ENCODE measurements at regions not wholly inside any gene's neighbourhood (a gene's known extent, or its start where the extent isn't known, plus 50 kb on each side); places are given as distances from the start of the nearest gene placed in this dataset.
"Not testable (repeated sequence)": the region's sequence is repeated elsewhere in the genome, so short reads cannot be mapped to it uniquely, and the experiment has no call there.

DNA sequence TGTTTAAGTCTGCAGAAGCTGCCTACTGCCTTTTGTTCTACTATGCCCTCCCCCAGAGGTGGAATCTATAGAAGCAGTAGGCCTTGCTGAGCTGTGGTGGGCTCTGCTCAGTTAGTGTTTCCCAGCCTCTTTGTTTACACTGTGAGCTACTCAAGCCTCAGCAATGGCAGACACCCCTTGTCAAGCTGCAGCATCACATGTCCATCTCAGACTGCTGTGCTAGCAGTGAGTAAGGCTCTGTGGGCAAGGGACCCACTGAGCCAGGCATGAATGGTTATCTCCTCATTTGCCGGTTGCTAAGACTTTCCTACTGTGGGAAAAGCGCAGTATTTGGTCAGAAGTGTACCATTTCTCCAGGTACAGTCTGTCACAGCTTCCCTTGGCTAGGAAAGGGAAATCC is 167.4 kb upstream of the IGFBP3 start:
- not testable (repeated sequence) for DNase-seq

DNA sequence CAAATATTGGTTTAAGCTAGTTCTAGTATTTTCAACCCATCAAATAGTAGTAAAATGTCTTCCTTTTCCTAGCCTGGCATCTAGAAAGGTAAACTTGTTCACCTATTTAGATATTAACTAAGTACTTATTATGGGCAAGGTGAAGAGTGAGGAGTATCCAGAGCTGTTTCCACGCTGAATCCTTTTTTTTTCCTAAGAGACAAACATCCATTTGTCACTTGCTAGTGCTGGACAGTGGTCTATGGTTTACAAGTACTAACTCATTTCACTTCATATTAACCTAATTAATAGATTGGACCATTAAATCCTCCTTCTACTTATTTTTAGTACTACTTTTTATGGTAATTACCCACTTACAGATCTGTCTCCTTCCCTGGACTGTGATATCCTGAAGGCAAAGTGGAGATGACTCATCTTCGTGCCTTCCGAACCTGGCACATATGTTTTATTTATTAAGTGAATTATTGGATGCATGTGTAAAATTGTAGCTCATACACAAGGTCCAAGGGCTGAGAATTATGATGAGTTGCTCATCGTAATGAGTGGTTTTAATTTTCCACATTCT is 159.6 kb upstream of the IGFBP3 start:
- DNase-seq = no peak

- DNase-seq = no peak
Measured at GRCh38 chr7:46079421-46079820, 158.3 kb upstream of the IGFBP3 start.

DNA sequence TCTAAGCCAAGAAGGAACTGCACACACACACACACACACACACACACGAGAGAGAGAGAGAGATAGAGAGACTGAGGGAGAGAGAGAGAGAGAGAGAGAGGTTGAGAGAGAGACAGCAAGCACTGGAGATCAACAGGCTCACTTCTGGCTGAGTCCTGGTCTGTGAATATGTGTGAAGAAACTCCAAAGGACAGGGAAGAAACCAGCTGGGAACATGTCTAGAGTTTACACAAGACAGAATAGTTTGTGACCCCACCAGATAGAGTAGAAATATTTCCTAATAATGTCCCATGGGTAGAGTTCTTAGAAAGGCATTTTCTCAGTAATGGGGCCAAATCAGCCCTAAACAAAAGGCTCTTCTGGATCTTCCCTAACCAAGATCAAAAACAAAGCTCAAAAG is 155.5 kb upstream of the IGFBP3 start:
- DNase-seq = no peak

DNA sequence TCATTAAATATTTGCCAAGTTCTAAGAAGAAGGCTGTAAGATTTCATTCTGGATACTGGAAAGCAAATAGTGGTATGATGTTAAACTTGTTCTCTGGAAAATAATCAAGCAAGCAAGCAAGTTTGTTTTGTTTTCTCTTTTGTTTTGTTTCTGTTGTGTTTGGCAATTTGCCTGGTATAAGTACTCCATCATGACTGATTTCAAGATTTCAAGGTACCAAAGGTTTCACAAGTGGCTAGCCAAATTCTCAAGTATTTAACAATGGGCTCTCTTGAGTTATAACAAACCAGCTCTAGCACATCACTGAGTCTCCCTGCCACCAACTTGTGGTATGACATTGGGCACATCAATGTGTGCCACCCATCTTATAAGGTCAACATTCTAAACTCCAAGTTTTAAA is 151.7 kb upstream of the IGFBP3 start:
- DNase-seq = no peak

DNA sequence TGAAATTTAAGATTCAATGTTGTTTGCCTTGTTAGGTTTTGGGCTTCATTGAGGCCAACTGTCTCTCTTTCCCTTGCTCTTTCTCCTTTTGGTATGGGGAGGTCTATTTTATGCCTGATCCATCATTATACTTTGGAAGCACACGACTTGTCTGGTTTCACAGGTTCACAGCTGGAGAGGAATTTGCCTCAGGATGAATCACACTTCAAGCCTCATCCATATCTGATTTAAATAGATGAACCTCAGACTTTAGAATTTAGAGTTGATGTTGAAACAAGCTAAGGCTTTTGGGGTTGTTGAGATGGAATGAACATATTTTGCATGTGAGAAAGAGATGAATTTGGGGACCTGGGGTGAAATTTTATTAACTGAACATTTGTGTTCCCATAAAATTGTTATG is 150.5 kb upstream of the IGFBP3 start:
- DNase-seq = no peak

- no peak for DNase-seq
Measured at GRCh38 chr7:46071076-46071475, 150.0 kb upstream of the IGFBP3 start.

DNA sequence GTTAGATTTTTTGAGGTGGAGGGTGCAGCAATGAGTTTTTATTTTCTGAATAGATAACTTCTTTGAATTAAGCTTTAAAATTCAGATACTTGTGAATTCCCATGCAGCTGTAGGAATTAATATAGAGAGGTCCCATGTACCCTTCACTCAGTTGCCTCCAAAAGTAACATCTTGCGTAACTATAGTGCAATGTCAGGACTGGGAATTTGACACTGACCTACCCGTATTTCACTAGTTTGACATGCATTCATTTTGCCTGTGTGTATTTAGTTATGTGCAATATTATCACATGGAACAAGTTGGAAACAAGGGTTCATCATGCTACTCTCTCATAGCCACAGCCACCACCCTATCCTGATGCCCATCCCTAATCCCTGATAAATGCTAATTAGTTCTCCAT is 147.1 kb upstream of the IGFBP3 start:
- DNase-seq = no peak

GRCh38 chr7:46059308-46060020 is 138.4 kb upstream of the IGFBP3 start:
- no peak for DNase-seq

DNA sequence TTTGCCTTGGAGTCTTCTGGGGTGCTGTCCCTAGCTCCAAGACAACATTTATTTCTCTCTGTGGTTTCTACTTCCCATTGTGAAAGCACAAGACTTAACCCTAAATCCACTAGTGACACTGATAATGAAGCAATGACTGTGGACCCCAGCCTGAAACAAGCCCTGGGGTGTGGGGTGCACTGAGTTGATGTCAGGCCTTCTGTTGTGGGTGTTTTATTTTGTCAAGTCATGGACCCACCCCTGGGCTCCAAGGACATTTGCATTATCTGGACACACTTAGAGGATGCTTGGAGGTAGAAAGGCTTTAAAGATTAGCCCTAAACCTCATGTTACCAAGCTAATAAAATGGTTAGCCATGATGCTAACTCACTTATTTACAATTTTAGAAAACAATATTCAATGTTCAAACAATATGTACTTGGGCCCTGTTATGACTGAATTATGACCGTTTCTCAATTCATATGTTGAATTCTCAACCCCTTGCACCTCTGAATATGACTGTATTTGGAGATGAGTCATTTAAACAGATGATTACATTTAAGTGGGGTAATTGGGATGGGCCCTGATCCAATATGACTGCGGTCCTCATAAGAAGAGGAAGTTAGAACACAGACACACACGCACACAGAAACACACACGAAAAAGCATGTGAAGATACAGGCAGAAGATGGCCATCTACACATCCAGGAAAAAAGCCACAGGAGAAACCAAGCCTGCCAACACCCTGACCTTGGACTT is 137.2 kb upstream of the IGFBP3 start:
- DNase-seq = no peak

GRCh38 chr7:46054915-46055314 is 133.8 kb upstream of the IGFBP3 start:
- DNase-seq = no peak

- no peak for DNase-seq
Measured at GRCh38 chr7:46054272-46054671, 133.2 kb upstream of the IGFBP3 start.

DNA sequence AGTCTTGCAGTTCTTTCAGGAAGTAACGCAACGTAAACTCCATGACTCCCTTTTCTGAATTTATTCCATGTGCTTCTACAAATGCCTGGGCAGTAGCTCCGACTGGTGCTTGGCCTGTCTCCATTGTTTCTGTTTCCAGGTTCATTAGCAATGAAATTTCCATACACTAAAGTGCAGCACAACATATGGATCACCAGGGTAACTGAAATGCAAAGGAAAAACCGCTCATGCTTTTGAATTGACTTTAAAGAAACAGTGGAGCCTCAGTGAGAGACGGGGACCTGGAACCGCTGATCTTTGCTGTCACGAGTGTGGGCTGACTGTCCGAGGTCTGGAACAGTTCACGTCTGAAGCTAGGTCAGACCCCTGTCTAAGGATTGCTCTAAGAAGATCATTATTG is 126.5 kb upstream of the IGFBP3 start:
- DNase-seq = no peak

GRCh38 chr7:46043338-46043737 is 122.3 kb upstream of the IGFBP3 start:
- not testable (repeated sequence) for DNase-seq

DNA sequence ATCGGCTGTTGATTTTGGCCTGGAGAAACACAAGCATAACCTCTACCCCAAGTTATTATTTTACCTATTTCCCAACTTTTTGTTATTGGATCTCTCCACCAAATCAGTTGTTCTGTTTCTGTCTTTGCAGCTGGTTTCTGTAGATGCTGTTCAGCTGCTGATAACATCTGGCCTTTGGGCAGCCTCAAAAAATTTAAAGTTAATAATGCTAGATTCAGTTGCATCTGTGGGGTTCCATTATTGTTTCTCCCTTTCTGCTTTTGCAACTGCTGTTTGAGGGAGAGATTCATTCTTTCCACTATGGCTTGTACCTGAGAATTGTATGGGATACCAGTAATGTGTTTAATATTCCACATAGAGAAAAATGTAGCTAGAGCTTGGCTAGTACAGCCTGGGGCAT is 118.7 kb upstream of the IGFBP3 start:
- DNase-seq = not testable (repeated sequence)

DNA sequence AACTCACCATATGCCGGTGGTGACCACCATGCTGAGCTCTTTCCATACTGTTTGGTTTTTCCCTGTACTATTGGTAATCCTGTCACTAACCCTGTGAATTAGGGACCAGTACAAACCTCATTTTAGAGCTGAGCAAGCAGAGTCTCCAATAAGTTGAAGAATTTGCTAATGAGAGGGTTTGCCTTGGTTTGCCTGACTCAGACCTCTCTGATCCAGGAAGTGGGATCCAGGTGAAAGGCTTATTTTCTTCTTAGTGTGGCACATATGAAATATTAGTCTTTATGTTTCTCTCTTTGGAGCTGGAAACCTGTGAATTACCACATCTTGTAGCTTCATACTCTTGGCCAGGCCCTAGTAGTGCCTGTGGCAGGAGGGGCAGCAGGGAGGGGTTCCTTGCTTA is 114.1 kb upstream of the IGFBP3 start:
- DNase-seq = no peak

- no peak for DNase-seq
Measured at GRCh38 chr7:46034056-46034768, 113.1 kb upstream of the IGFBP3 start.

- no peak for DNase-seq
Measured at GRCh38 chr7:46033592-46033991, 112.5 kb upstream of the IGFBP3 start.

- DNase-seq = no peak
Measured at GRCh38 chr7:46032942-46033341, 111.9 kb upstream of the IGFBP3 start.

DNA sequence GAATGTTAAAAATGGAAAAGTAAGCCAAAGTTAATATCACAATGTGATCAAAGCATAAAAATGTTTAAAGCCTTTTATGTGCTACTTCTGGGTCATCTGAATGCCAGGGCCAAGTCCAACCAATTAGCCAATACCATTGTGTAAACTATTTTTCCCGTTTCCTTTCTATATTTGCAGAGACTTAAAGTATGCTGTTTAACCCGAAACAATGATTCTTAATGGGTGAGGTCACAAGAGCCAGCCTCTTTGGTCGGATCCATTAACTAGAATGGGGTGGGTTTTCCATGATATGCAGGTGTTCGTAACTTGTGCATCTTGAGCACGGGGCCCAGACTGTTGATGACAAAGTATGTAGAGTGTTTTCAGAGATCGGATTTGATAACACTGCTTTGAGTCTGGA is 111.3 kb upstream of the IGFBP3 start:
- no peak for DNase-seq

- no peak for DNase-seq
Measured at GRCh38 chr7:46029111-46029704, 108.1 kb upstream of the IGFBP3 start.

DNA sequence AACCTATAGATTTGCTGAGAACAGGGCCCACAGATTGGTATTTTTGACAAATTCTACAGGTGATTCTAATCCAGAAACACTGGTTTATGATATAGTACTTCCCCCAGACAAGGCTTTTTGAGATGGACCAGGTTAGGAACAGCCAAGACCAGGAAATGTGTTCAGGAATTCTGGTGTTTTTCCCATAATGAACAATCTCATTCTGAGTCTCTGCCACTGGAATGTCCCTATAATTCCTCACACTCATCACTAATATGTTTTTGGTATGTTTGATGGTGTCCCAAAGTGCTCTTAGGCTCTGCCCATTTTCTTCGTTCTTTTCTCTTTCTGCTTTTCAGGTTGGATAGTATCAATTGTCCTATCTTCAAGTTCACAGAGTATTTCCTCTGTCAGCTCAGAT is 107.2 kb upstream of the IGFBP3 start:
- no peak for DNase-seq

DNA sequence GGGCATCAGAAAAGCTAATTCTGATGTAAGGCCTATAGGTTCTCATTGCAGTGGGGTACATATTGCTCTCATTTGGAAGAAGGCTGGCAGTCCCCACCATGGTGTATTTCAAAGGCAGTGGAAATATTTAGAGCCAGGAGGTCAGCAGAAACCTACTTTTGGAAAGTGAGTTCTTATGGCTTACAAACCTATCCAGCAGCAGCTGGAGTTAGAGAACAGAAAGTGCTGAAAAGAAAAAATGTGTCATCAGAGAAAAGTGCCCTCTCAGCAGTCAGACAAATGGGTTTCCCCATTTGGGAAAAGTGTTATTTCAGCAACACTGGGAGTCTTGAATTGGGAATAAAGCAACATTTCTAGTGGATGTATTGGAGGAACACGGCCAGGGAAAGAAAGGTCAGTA is 105.7 kb upstream of the IGFBP3 start:
- DNase-seq = no peak
